ENCODE measurements at regions not wholly inside any gene's neighbourhood (a gene's known extent, or its start where the extent isn't known, plus 50 kb on each side); places are given as distances from the start of the nearest gene placed in this dataset.

- no peak for TF ChIP-seq CTCF (conservative IDR thresholded peaks at IDR 0.05)
Observed at GRCh38 chr3:168497183-168497582, 401.5 kb upstream of the GOLIM4 start.

GRCh38 chr3:168495932-168496331 is 400.2 kb upstream of the GOLIM4 start:
- TF ChIP-seq CTCF (conservative IDR thresholded peaks at IDR 0.05) = no peak

More at GRCh38 chr3:168497183-168497582, 401.5 kb upstream of the GOLIM4 start:
- H3K27ac ChIP-seq = no peak overlapping the region

GRCh38 chr3:168495270-168495669 is 399.5 kb upstream of the GOLIM4 start:
- H3K27ac ChIP-seq = no peak overlapping the region
- no peak for TF ChIP-seq CTCF (conservative IDR thresholded peaks at IDR 0.05)

More at GRCh38 chr3:168495932-168496331, 400.2 kb upstream of the GOLIM4 start:
- no peak overlapping the region for H3K27ac ChIP-seq

DNA sequence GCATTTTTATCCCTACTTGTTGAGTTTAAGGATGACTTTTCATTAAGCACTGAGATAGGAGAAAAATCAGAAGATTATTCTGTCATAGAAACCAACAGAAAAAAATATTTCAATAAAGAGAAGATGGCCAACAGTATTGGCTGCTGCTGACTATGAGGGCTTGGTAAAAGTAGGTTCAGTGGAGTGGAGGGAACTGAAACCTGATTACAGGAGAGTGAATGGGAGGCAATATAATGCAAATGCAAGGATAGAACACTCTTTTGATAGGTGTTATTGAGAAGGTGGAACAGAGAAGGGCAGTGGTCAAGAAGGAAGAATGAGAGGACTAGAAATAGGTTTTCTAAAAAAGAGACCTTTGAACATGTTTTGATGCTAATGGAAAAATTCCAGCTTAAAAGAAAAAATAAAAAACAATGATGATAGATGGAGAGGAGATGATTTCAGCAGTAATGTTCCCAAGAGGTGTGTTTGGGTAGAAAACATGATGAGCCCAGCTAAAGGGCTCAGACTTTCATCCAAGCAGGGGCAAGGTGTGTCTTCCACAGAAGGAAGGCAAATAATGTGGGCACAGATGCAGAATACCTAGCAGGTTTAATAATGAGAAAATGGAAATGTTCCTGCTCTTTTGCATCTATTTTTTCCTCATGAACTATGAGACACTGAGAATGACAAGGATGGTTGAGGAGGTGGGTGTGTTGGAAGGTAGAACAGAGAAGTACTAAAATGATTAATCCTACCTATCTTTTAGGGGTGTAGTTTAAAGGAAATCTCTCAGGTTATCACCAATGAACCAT is 397.9 kb upstream of the GOLIM4 start:
- H3K27ac ChIP-seq = no peak overlapping the region
- no peak for TF ChIP-seq CTCF (conservative IDR thresholded peaks at IDR 0.05)

- H3K27ac ChIP-seq = no peak overlapping the region
- no peak for TF ChIP-seq CTCF (conservative IDR thresholded peaks at IDR 0.05)
Observed at GRCh38 chr3:168490981-168491380, 395.3 kb upstream of the GOLIM4 start.

DNA sequence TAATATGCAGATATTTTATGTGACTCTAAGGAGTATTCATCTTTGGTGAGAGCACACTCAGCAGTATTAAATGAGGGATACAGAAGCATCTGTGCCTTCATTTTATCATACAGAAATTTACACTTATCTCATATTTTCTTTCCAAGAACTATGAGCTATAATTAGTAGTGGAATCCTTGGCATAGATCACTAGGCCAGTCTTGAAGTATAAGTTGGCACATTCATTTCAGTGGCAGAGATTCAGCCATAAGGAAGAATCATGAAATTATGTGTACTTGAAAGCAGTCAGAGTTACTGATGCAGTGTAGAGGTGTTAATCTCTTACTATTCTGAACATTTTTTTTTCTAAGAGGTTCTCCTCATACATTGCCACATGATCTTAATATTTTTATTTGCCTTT is 393.6 kb upstream of the GOLIM4 start:
- H3K27ac ChIP-seq = no peak overlapping the region
- TF ChIP-seq CTCF (conservative IDR thresholded peaks at IDR 0.05) = no peak

DNA sequence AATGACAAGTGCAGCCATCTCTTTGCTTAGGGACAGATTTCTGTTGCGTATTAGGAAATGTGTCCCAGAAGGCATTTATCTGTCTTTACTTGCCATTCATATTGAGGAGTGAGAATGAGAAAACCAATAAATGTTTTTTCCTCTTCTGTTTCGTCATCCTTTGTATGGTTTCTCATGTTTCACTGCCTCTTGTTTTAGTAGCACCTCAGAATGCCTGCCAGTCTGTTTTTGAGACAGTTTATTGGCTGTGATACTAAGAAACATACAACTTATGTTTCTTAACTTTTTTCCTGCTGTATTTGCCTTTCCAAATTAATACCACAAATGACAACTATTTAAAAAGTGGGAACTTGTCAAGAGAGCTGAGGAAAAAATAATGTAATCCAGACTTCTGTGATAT is 390.2 kb upstream of the GOLIM4 start:
- no peak overlapping the region for H3K27ac ChIP-seq
- TF ChIP-seq CTCF (conservative IDR thresholded peaks at IDR 0.05) = no peak
